SH-SY5Y (cell line): ENCODE measurements at regions not wholly inside any gene's neighbourhood (a gene's known extent, or its start where the extent isn't known, plus 50 kb on each side); places are given as distances from the start of the nearest gene placed in this dataset.

Source experiments
- GATA2 ChIP-seq: IDR thresholded peaks from 2 replicates; pipeline ENCODE4 v1.6.1; 2011; ENCODE audit warnings: mild to moderate bottlenecking, low read depth, low read length
- GATA3 ChIP-seq: IDR thresholded peaks from 2 replicates; pipeline ENCODE4 v1.6.1; 2011; ENCODE audit warnings: low read depth, mild to moderate bottlenecking, low read length, moderate library complexity

GRCh38 chr14:98802044-98802443, 470.0 kb downstream of the BCL11B start:
- TF ChIP-seq GATA2 (no peak), GATA3 (no peak)

DNA sequence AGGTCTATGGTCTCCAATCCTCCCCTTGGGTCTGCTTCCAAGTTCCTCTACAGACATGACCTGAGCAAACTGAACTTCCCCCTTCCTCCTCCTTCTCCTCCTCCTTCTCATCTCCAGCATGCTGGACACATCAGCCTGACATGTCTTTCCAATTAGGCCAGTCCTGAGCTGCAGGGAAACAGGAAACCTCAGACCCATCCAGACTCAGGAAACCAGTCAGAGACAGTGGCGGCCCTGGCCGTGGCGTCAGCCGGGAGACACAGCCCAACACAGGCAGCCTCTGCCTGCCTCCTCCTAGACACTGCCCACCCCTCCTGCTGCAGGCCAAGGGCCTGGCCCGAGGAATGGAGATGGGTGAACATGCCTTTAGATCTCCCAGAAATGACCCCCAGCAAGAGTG, 468.8 kb downstream of the BCL11B start:
- TF ChIP-seq GATA2 = no peak
- no peak for TF ChIP-seq GATA3

DNA sequence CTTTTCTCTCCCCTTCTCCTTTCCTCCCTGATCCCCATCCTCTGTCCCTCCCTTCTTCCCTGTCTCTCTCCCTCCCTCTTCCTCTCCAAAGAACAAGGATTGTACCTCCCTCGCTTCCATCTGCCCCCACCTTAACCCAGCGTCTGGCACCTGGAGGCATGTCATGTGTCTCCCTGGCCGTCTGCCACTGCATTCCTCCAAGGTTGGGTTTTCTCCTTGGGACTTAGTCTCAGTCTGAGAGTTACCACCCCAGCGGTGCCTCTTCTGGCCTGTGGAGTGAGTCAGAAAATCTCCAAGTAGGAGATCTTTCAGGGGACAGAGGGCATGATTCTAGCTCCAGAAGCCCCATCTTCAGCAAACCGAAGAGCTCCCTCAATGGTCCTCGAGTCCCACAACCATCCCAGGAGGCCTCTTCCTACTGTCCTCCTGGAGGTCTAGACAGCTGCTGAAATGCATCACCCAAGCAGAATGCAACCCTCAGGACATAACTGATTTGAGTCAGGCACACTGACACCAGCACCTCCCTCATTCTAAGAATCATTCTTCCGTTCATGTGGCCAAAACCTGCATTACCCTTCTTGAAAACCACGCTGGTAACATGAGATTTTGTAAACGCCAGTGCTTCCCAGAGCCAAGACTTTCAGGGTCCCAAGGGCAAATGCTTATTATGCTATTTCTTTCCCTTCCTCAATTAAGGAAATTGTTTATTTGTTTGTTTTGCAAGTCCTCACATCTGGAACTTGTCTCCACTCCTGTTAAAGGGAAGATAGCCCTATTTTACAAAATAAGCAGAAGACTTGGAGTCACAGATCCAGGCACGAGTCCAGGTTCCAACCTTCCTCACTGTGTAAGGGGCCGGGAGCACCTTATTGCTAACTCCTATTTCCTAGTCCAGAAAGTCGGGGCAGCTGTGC, 463.2 kb downstream of the BCL11B start:
- TF ChIP-seq GATA3 = no peak
- no peak for TF ChIP-seq GATA2

DNA sequence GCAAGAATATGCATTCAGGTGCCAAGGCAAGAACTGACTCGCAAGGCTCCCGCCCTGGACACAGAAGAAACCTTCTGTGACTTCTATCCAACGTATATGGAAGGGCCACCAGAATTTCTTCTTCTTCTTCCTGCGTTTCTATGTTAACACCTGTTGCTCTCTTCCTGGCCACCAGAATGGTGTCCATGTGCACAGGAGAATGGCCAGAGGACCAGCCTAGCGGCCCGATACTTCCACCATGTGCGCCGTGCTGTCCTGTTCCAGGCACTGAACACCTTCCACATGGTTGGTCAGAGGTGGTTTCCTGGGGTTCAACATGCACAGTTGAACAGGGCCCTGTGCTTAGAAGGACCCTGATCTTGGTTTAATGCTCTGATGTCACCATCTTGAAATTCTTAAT, 455.8 kb downstream of the BCL11B start:
- TF ChIP-seq GATA3 (no peak), GATA2 (no peak)

DNA sequence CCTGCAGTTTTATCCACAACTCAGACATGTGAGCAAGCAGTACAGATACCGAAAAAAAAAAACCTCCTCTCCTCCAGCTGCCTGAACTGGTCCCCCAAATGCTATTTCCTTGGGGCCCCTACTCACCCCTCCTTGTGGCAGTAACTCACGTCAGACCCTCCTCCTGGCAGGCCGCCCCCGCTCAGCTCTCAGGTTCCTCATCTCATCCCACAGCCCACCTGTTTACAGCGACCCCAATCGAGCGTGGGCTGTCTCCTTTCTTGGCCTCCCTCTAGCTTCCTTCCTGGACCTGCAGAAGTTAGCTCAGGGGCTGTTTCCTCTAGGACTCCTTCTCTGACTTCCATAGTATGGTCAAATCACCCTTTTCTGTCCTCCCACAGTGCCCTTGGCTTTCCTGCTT, 455.3 kb downstream of the BCL11B start:
- TF ChIP-seq GATA2 (no peak), GATA3 (no peak)

DNA sequence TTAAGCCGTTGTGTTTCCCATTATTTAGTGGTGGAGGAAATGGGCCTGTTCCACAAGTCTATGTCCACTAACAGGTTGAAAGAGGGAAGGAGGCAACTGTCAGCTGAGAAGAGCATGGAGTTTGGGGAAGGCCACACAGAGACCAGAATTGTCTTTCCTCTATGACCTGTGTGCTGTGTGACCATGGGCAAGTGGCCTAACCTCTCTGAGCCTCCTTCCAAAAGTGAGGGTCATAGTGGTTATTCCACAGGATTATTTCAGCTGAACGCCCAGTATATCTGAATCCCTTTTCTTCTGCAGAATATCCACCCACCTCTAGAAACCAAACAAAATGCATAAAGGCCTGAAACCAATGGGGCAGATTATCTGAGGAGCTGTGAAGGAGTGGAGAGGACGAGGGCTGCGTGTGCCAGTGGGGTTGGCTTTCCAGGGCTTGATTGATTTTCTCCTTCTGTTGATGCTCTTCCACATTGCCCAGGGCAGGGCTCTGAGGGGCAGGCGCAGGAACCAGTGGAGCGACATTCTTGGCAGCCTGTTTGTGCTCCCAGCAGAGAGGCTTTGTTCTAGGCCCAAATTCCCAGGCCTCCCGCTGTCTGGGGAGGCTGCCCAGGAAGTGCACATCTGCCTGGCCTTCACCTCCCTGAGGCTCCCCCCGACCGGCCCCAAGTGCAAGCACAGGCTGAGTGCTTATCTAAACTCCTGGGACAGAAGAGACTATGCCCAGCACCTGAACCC, 452.7 kb downstream of the BCL11B start:
- no peak for TF ChIP-seq GATA2
- no peak for TF ChIP-seq GATA3

- TF ChIP-seq GATA3 = no peak
- no peak for TF ChIP-seq GATA2
Observed at GRCh38 chr14:98819867-98820206, 452.2 kb downstream of the BCL11B start.

DNA sequence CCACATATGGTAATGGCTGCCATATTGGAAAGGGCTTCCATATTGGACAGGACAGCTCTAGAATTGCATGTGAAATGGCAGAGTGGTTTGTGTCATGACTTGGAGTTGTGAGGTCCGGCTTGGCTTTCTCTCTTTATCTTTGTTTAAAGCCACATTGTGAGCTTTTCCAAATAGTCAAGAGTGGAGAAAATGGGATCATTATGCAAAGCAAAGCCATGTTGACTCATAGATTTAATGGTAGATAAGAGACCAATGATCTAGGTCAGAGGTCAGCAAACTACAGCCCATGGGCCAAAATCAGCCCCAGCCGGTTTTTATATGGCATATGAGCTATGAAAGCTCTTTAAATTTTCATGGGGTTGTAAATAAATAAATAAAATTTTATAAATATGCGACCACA, 449.1 kb downstream of the BCL11B start:
- TF ChIP-seq GATA2 = no peak
- no peak for TF ChIP-seq GATA3

- TF ChIP-seq GATA3 (no peak), GATA2 (no peak)
Observed at GRCh38 chr14:98826618-98827017, 445.4 kb downstream of the BCL11B start.

DNA sequence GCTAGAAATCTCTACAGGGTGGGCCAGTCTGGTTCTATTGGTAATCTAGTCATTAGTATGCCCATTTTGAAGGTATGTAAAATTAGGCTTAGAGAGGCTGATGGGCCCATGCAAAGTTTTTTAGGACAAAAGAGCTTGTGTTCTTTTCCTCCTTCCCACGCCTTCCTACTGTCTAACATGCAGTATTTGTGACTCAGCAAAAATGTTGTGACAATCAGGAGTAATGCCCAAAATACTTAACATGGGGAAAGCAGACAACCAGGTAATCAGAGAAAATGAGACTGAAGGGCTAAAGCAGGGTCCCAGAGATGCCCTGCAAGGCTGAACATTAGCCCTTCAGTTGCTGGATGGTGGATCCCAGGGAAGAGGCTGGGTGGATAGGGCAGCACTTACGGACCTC, 437.9 kb downstream of the BCL11B start:
- no peak for TF ChIP-seq GATA2
- TF ChIP-seq GATA3 = no peak

DNA sequence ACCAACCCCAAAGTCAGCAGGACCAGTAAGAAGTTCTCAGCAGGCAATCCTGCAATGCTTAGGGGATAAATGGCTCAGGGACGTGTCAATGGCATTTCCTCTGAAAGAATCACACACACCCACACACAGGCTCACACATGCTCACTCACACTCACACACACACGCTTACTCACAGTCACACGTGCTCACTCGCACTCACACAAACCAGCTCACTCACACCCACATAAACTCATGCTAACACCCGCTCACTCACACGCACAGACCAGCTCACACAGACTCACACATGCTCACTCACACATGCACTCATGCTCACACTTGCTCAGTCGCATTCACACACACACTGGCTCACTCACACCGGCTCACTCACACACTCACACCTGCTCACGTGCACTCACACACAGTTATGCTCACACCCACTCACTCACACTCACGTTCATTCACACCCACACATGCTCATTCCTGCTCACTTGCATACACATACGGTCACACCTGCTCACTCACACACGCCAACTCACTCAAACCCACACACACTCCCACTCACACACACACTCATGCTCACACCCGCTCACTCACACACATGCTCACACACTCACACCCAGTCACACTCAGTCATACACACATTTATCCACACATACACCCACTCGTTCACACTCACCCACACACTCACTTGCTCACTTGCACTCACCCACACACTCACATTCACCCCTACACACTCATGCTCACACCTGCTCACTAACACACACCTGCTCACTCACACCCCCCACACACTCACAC, 436.8 kb downstream of the BCL11B start:
- no peak for TF ChIP-seq GATA2
- no peak for TF ChIP-seq GATA3

GRCh38 chr14:98835825-98836100, 436.2 kb downstream of the BCL11B start:
- TF ChIP-seq GATA3 (no peak), GATA2 (no peak)

DNA sequence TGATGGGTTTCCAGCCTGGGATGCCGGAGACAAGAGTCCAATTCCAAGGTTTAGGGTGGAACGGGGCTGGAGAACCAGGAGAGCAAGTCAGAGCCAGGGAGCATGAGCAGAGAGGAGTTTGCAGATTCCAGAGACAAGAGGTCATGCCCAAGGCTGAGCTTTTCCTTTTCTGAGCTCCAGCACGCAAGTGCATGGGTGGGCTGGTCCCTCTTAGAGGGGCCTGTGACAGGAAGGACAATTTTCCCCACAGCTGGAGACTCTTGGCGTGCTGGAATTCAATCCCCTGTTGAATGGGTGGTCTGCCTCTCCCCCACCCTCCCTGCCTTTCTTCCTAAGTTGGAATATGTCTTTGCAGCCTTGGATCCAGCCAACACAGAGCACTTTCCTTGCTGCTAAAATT, 431.9 kb downstream of the BCL11B start:
- TF ChIP-seq GATA3 (no peak), GATA2 (no peak)

DNA sequence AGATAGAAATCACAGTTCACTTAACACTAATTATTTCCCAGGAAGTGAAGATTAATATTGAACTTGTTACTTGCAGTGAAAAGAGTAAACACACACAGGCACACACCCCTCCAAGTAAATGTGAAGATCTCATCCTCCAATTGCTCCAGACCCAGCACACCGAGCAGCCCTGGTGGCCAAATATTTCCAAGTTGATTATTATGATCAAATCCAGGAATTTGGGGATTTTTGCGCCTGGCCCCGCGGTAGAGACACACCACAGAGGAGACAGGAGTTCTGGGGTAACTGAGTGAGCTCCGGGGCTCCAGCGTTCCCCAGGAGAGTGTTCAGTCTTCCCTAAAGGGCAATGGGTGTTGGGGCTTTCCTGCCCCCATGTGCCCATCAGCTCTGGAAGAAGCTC, 431.5 kb downstream of the BCL11B start:
- TF ChIP-seq GATA2 (no peak), GATA3 (no peak)
